NCI-H526 (cell line): ENCODE measurements at regions not wholly inside any gene's neighbourhood (a gene's known extent, or its start where the extent isn't known, plus 50 kb on each side); places are given as distances from the start of the nearest gene placed in this dataset.

Source experiments
- DNase-seq, 2 experiments: peaks; one replicate each; lab custom pipeline; 2025; lab: John Stamatoyannopoulos, UW

GRCh38 chr9:106707738-106708474 lies 155.1 kb upstream of the ZNF462 start:
- DNase-seq: no peak

DNA sequence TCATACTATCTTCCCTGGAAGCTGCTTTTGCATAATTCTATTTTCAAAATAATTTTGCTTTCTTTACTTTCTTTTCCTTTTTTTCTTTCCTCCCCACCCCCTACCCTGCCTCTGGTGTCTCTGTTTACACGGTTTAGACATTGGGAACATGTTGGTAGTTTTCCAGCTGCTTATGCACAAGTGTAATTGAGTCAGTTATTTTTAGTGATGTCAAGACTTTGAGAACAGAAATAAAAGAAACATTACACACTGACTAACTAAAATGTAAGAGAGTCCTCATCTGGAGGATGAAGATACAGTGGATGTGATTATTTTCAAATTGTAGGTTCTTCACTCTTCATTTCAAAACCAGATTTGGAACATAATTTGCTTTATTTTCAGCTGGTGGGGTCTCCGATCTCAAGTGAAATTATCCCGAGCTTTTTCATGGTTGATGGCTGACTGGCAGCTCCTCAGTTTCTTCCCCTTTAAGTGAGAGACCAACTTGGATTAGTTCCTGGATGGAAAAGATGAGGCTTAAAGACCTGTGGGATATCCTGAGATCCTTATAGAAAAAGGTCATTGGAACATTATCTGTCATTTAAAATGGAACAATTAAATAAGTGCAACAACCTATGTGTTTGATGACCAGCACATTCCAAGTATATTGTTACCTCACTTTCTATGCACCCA lies 154.4 kb upstream of the ZNF462 start:
- DNase-seq: no peak

DNA sequence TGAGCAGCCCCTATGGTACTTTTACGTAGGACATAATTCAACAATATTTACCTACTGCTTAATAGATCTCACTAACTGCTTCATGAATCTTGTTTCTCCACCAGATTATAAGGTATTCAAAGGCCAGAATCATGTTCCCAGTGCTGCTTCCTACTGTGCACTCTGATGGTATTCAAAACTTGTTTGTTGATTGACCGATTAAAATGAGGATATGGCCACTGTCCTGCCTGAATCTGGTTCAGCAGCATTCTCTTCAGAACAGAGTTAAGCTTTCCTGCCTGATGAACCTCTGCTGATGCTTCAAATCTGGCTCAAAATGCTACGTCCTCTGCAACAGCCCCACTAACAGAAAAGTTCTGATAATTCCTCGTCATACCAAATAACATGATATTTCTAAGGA lies 150.7 kb upstream of the ZNF462 start:
- no peak for DNase-seq

DNA sequence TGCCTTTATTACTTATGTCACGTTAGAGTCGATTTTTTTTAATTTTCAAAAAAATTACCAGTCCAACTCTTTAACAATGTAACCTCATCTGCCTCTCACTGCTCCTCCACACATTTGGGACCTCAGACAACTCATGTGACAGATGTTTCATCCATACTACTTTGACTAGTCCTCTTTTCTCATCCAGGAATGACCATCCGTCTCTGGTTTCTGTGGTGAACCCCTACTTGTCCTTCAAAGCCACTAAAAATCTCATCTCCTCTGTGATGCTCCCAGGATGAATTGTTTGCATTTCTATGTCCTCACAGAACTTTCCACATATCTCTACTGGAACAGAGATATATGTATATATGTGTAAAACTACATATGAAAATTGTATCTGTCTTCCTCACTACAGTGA lies 149.8 kb upstream of the ZNF462 start:
- no peak for DNase-seq

GRCh38 chr9:106716820-106717219 lies 146.1 kb upstream of the ZNF462 start:
- no peak for DNase-seq

- no peak for DNase-seq
Observed at GRCh38 chr9:106717686-106718085, 145.3 kb upstream of the ZNF462 start.

DNA sequence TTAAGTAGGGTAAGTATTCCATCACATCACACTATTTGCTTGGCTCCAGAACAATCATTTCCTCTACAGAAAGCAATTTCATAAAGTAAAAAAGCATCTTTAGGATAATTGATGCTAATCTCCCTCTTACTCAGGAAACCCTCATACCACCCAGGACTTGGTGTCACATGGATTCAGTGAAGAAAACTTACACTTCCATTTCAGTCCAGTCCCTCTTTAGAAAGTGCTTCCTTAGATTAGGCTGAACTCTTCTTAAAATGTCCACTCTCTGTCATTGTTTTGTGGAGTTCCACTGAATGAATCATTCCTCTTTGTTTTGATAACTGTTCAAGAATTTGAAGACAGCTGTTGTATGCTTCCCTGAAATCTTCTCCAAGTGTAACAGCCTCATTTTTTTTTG lies 144.0 kb upstream of the ZNF462 start:
- DNase-seq: no peak

DNA sequence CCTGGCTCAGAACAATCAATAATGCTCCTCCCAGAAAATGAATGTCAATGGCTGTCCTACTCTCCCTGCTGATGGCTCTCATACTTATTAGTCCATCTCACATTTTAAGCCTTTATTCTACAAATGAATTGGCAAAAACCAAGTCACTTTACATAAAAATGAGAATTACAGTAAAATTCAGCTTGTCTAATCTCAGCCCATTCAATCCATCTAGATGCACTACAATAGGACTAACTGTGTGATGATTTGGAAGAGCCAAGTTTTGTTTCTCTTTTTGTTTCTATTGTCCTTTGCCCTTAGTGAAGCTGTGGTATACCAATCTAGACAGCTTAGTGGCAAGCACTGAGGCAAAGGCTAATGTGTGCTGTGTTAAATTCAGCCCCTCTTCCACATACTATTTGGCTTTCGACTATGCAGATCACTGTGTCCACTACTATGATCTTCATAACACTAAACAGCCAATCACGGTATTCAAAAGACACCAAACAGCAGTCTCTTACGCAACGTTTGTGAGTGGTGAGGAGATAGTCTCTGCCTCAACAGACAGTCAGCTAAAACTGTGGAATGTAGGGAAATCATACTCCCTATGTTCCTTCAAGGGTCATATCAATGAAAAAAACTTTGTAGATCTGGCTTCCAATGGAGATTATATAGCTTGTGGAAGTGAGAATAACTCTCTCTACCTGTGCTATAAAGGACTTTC lies 140.8 kb upstream of the ZNF462 start:
- no peak for DNase-seq

- DNase-seq: no peak
Observed at GRCh38 chr9:106723926-106724325, 139.0 kb upstream of the ZNF462 start.

DNA sequence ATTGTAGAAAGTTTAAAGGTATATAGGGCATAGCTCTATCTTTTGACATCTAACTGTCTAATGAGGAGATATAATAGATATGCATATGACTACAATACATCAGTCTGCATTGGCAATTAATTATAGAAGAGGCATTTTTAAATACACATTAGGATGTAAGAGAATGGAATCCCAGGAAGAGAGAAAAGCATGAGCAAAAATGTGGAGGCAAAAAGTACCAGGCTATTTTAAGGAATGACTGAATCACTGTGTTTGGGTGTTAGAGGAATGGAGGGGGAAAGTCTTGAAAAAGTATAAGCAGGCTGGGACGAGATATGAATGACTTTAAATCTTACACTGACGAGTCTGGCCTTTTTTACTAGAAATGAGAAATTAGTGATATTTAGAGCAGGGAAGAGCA lies 138.4 kb upstream of the ZNF462 start:
- DNase-seq: no peak

DNA sequence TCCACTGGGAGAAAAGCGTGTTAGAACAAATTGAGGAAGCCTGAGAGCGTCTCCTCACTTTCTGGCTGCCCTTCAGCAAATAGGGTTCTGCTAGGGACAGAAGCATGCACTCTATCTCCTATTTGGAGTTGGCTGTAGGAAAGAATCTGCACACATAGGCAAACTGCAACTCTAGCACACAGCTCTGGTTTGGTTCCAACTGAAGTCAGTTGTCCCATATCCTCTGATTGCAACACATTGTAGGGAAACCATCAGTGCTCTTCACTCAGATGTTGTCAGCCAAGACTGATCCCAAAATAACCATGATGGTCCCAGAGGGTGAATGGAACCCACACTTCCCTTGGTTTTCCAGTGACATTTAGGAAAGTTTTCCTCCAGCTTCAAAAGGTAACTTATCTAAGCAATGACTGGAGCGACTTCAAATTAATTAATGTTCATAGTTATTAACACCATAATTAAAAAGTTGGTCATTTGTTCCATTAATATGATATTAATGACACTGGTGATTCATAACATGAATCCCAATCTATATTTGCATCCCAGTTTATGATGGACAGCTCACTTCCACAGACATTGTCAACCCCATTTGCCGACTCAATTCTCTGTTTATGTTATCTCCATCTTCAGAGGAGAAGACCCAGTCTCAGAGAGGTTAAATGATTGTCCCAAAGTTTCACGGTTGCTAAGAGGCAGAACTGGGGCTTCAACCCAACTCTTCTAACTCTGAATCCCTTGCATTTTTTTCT lies 136.7 kb upstream of the ZNF462 start:
- no peak for DNase-seq

GRCh38 chr9:106727969-106728368 lies 135.0 kb upstream of the ZNF462 start:
- DNase-seq: no peak

- no peak for DNase-seq
Observed at GRCh38 chr9:106728860-106729259, 134.1 kb upstream of the ZNF462 start.

GRCh38 chr9:106731910-106732309 lies 131.1 kb upstream of the ZNF462 start:
- no peak for DNase-seq

DNA sequence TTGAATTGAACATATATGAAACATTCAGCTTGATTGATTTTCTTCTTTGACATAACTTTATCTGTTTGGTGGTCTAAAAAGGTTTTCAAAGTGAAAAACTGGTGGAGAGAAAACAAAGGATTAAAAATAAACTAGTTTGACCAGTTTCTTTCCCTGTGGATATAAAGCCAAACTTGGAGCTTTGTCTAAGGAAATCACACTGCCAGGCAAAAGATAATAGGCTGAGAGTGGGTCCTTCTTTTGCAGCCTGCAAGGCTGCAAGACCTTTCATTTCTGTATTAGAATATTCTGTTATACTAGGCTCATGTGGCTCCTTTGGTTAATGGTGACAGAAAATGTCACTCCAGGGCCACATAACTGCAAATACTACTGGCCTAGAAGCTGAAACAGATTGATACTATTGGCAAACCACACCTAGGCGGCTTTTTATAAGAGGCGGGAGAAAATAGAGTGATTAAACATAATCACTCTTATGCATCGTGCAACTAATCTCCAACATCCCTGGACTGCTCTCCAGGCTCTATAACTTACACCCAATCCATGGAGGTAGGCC lies 129.1 kb upstream of the ZNF462 start:
- DNase-seq: no peak

DNA sequence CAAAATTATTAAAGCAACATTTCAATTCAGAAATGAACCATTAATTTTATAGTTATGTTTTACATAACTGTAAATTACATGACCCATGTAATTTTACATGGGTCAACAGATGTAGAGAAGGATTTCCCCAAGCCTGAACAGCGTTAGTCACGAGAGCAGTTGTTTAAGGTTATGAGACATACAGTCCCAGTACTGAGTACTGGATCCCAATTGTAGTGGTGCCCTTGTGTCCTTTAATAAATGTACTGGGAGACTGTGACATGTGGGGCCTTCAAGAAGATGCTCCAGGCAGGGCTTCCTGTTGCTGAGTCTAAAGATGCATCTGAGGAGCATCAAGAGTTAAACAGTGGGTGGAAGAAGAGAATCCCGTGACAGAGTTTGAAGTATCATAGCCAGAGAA lies 125.5 kb upstream of the ZNF462 start:
- no peak for DNase-seq

DNA sequence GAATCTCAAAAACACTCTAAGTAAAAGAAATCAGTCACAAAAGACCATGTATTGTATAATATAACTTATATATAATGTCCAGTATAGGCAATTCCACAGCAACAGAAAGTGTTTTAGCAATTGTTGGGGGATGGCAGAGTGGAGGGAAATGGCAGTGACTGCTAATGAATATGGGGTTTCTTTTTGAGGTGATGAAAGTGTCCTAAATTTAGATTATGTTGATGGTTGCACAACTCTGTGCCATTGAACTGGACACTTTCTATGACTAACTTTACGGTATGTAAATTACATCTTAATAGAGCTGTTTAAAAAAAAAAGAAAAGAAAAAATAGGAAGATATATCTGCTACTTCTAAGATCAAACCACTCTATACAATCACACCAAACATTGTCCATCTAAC lies 124.9 kb upstream of the ZNF462 start:
- DNase-seq: no peak

DNA sequence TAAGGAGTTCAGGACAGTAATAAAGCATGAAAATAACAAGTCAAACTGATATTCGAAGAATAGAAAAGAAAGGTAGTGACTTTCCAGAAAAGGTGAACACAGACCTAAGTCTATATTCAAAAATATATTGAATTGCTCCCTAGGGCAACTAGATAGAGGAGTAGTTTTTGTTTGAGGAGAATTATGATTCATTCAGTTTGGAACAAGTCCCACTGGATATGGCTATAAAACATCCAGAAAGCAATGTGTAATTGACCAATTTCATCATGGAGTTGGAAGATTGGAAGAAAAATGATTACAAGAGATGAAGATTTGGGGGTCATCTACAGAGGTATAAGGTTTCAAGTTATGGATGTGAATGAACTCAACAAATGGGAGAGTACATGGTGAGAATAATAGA lies 117.5 kb upstream of the ZNF462 start:
- no peak for DNase-seq

GRCh38 chr9:106745876-106746275 lies 117.1 kb upstream of the ZNF462 start:
- no peak for DNase-seq

GRCh38 chr9:106751681-106752080 lies 111.3 kb upstream of the ZNF462 start:
- no peak for DNase-seq

DNA sequence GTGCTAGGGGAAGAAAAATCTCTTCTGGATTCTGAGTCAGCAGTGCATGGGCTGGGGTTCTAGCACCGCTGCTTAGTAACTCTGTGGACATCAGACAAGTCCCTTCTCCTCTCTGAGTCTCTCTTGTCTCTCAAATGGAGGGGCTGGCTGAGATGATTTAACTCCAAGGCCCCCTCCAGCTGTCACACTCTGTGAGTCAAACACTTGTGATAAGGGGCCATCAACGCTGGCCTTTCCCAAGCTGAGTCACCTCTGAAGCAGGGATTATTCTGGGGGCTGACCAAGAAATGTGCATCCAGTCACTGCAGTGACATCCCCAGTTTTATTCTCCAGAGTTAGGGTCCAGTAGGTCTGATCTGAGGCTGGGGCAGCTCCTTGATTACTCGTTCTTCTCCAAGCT lies 110.4 kb upstream of the ZNF462 start:
- no peak for DNase-seq

DNA sequence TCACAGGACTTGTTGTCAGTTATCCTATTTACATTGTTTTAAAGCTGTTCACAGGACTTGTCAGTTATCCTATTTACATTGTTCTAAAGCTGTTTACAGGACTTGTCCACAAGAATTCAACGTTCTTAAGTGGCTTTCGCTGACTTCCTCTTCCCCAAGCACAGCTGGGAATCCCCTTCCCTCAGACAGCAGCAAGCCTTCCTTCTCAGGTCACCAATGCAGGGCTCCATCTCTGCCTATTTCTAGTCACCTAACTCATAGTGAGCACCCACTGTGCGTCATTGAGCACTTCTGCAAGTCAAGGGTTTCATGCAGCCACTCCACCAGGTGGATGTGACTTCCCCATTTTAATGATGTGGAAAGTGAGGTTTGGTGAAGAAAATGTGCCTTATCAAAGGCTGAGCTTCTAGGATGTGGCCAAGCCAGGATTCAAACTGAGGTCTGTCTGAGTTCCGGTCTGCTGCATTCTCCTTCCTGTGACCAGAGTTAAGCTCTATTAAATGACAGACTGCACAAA lies 109.8 kb upstream of the ZNF462 start:
- no peak for DNase-seq
